Left lobe of liver (tissue), 2 donors: ENCODE measurements at regions not wholly inside any gene's neighbourhood (a gene's known extent, or its start where the extent isn't known, plus 50 kb on each side); places are given as distances from the start of the nearest gene placed in this dataset.
"Not testable (repeated sequence)": the region's sequence is repeated elsewhere in the genome, so short reads cannot be mapped to it uniquely, and the experiment has no call there.

ENCODE experiments used
- ATAC-seq: fragments of 200-7000 bp; cut with Tn5 transposase; one replicate; pipeline ENCODE4 v1.9.1; 2020; ENCODE audit warnings: mild to moderate bottlenecking, moderate library complexity
- DNase-seq: peaks from one replicate; pipeline ENCODE4 v3.0.0-alpha.2; 2020; ENCODE audit warnings: low spot score
- donor health status: DM: no; HTN: no; CAD: no; lungs with moderate emphysema.
- donor health status: DM: no; HTN: yes; CAD: no.

DNA sequence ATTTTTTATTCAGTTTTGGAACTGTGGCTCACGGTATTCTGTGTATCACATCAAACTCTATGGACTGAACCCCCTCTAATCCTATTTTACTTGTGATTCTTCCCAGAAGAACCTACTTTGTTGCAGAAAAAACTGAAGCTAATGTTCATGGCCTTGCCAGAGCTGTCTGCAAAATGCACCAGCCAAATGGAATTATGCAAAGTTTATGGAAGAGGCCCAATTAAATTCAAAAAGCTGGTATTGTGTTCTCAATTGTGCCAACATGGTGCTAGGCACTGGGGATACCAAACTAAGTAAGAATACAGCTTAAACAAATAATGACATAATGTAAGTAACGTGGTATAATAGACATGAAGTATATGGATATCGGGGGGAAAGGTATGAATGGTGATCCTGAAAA is 273.8 kb upstream of the DUSP10 start:
- ATAC-seq (no peak), DNase-seq (no peak)

DNA sequence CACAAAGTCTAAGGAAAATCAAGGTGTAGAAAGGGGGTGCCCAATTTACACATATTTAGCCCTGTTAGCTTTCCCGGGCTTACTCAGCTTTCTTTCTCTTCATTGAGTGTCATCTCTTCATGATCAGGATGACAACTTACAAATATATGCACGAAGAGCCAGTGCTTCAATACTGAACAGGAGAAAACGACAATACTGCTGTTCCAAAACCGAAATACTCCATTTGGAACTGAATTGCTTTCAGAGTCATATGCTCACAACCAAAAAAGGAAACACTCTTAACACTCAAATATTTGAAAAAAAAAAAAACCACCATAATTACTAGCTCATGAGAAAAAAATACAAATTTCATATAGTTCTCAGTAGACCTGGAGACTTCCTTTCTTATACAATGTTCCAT is 272.1 kb upstream of the DUSP10 start:
- DNase-seq, result no peak
- no peak for ATAC-seq

DNA sequence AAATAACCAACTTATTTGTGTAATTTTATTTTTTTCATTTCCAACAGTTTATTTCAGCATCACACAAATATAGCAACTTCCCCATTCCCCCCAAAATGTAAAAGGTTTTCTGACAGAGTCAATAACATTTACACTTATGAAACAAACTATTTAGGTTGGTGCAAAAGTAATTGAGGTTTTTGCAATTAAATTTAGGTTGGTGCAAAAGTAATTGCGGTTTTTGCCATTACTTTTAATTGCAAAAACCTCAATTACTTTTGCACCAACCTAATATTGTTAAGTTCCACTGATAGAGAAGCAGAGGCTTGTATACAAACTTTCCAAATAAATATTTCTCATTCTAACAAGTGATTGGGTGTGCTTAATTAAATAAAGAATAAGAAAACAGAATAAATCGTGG is 270.9 kb upstream of the DUSP10 start:
- DNase-seq (no peak), ATAC-seq (no peak)

DNA sequence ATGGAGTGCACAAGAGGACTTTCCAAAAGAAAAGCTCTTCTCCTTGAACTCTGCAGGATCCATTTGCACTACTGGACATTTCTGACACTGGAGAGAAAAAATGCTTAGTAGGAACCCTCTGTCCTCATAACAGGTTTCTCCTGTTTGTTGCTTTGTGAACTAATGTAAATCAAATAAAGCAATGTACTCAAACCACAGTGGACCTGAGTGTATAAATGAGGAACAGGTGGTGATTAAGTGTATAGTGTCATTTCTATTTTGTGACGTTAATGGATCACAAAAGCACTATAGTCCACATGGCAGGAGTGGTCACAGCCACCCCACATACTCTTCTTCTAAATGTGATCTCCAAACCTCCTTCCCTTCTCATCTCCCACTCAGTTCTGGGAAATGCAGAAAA is 268.4 kb upstream of the DUSP10 start:
- DNase-seq (no peak), ATAC-seq (no peak)

DNA sequence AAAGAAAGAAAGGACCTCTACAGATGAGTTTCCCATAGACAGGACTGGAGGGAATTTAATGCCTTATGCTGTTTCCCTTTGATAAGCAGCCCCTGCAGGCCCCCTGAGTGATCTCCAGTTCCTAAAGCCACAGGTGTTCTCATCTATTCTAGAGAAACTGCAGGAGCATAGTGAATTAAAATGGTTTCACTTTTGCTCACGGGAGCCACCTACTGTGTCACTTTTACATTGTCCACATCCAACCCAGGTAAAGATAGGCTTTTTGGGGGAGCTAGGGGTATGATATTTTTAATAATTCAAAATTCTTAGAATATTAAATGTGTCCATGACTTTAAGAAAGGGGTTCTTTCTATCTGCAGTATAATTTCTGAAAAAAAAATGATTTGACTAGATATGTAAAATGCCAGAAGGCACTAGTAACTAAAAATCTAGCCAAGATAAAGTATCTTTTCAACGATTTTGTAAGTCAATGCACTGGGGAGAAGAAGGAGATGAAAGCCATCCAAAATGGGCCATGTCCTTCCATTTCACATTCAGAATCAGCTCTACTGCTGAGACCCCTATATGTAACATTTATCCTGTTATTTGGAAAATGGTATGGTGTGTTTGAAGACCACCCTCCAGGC is 267.3 kb upstream of the DUSP10 start:
- DNase-seq (no peak), ATAC-seq (peak; percentile 79)

DNA sequence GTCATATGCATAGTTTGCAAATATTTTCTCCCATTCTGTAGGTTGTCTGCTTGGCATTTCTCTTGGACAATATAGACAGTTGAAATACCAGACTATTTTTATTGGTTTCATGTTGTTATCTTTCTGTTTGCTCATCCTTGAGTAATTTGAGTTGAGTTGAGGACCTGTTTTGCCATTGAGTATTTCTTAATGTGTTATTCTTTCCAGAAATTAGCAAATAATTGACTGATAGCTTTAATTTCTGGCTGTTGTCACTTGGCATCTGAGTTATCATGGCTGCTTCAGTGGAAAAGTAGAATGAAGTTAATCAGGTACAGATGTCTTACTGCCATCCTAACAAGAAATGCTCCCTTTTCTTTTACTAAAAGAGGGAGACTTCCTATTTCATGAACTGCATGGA is 264.8 kb upstream of the DUSP10 start:
- peak; percentile 55 for ATAC-seq
- no peak for DNase-seq

DNA sequence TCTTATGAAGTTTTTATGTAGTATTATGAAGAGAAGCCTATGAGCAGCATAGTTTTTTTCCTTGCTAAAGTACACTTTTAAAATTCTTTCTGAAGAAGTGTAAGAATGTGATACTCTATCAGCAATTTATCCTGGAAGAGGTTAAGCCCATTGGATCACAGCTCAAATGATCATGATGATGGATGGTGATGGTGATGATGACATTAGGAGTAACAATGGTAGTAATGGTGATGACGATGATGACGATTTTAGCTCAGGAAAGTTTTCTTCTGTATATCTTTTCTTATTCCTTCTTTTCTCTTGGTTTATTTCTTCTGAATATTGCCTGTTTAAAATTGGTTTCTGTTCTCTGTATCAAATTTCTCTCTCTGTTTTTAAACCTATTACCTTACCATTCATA is 262.9 kb upstream of the DUSP10 start:
- ATAC-seq, result no peak
- no peak for DNase-seq

DNA sequence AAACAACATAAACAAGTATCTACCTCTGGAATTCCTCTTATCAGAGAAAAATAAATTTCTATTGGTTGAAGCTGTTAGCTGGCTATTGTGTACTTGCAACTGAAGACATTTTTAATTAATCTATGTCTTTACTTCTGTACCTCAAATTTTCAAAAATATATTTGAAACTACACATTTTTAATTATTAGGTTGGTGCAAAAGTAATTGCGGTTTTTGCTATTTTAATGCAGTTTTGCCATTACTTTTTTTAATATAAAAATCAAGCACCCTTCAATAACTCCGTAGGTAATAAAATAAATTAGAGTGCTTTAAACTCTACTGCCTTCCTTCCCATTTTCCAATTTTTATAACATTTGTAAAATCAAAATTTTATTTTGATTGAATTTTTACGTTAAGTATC is 262.1 kb upstream of the DUSP10 start:
- DNase-seq (no peak), ATAC-seq (no peak)

DNA sequence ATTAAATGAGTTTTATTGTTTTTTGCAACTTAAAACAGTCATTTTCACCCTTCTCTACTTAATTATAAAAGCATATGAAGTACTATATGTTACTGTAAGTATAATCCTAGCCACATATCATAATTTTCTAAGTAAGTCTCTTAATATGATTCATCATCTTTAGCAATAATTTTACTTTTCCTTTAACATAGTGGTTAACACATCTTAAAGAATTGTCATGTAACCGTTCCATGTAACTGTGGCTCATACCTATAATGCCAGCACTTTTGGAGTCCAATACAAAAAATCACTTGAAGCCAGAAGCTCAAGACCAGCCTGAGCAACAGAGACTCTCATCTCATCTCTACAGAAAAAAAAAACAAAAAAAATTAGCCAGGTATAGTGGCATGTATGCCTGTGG is 260.6 kb upstream of the DUSP10 start:
- no peak for DNase-seq
- no peak for ATAC-seq

DNA sequence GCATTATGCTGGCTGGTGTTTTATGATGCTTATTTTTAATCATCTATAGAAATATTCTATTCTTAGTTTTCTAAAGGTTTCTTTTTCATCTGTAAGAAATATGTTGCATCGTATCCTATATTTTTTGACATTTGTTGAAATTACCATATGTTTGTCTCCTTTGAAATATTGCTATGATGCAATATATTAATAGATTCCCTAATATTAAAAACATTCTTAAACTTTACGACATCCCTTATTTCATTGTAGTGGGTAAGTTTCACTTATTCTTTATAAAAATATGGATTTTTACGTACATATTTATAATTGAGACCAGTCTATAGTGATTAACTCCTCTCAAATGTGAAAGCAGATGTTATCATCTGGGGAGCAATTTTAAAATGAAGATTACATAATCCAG is 258.2 kb upstream of the DUSP10 start:
- DNase-seq (no peak), ATAC-seq (no peak)

DNA sequence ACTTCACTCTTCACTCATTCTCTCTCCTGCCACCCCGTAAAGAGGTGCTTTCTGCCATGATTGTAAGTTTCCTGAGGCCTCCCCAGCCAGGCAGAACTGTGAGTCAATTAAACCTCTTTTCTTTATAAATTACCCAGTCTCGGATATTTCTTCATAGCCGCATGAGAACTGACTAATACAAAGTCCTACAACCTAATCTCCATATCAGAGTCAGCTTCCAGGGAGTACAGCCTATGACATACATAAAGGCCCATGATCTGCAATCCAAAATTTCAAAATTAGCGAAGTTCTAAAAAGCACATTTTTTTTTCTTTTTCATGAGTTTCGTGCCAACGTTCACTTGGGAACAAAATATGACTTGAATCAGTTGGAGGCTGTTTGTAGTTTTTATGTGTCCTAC is 256.9 kb upstream of the DUSP10 start:
- no peak for ATAC-seq

DNA sequence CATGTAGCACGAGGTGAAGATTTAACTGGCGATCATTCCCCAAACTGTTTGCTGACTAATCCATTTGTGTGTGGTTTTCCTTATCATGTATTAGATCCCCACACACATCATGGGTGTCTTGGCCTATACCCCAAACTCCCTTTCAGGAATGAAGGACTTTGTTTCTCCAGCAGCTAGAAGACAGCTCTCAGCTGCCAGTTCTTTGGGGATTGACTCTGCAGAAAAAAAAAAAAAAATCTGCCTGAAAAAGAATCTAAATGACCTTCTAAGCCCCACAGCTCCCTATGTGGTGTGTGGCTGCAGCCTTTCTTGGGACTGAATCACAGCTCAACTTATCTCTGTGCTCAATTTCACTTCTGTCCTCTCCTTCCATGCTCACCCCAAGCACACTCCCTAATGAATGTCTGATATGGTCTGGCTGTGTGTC is 256.3 kb upstream of the DUSP10 start:
- no peak for ATAC-seq

More for the DNA sequence above, 256.9 kb upstream of the DUSP10 start:
- DNase-seq, result no peak

DNA sequence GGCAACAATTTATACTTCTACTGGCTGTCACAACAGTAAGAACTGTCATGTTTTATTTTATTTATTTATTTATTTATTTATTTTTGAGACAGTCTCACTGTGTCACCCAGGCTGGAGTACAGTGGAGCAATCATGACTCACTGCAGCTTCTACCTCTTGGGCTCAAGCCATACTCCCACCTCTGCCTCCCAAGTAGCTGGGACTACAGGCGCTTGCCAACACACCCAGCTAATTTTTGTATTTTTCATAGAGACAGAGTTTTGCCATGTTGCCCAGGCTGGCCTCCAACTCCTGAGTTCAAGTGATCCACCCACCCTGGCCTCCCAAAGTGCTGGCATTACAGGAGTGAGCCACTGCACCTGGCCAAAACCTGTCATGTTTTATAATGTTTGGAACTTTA is 255.1 kb upstream of the DUSP10 start:
- not testable (repeated sequence) for DNase-seq, ATAC-seq

More for the DNA sequence above, 256.3 kb upstream of the DUSP10 start:
- no peak for DNase-seq

DNA sequence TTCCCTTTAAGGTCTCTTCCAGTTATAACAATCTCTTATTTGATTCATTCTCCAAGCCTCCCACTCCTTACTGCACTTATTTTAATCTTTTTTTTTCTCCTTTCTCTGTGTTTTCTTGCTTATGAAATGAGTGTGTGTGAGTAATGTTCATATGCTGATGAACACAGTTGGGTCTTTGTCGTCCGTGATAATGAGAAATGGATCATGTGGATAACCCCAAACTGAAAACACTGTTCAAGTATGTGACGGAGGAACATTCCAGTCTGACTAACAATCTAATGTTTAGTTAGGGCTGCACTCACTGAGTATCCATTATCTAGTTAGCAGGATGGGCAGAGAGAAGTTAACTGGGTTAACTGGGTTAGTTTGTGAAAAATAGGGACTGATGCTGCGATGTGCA is 253.1 kb upstream of the DUSP10 start:
- no peak for ATAC-seq

DNA sequence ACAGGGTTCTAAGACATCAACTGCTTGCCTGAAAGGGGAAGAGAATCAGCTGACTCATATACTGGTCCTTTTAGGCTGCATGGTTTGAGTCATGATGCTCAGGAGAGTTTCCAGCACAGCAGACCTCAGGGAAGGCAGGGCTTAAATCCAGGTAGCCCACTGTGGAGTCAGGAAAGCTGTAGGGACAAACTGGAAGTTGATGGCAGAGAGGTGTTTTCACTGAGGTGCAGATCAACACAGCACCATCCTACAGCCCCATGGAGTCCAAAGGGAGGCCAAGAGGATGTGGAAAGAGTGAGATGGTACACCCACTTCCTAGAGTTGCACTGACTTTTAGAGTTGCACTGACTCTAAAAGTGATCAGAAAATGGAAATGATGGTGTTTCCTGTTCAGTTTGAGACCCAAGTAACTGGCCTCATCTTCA is 252.4 kb upstream of the DUSP10 start:
- no peak for ATAC-seq

More for the DNA sequence above, 253.1 kb upstream of the DUSP10 start:
- no peak for DNase-seq

DNA sequence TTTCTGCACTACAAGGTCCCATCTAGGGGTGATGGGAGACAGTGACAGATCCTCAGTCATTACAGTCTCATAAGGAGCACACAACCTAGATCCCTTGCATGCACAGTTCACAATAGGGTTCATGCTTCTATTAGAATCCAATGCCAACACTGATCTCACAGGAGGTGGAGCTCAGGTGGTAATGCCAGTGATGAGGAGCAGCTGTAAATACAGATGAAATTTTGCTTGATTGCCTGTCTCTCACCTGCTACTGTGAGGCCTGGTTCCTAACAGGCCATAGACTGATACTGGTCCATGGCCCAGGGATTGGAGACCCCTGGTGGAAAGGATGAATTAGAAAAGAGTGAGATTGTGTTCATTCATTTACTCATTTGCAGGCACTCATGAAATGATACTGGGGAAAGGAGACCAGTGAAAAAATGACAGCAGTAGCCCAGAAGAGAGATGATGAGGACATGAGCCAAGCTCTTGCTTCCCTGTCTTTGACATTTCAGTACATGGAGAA is 251.6 kb upstream of the DUSP10 start:
- ATAC-seq (no peak), DNase-seq (no peak)

More for the DNA sequence above, 252.4 kb upstream of the DUSP10 start:
- no peak for DNase-seq

DNA sequence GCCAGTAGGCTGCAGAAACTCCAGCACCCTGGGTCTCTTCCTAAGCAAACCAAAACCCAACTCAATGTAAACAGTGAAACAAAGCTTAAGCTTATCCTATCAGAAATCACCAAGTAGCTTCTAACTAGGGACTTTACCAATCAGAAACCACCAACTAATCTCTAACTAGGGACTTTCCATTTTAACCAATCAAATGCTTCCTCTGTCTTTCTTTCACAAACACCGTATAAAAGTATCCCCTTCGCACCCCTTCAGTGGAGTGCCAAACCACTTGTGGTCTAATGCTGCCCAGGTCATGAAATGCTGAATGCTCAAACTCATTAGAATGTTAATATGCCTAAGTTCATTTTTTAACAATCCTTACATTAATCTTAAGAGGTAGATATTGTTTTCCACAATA is 250.5 kb upstream of the DUSP10 start:
- no peak for DNase-seq
- no peak for ATAC-seq

DNA sequence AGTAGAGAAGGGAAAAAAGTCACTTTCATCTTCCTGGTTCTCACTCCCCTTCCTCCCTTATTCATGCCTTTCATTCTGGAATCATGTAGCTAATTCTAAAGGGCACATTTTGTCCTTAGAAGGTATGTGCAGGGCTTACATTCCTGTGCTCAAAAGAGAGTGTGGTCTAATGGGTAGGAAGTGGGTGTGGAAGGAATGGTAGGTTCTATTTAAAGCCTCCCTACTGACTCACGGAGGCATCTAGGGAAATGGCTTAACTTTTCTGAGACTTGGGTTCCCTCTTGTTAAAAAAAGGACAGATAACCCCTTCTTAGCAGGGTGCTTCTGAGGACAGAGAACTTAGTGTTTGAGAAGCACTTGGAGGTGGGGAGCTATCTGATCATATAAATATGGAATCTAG is 249.3 kb upstream of the DUSP10 start:
- DNase-seq (no peak), ATAC-seq (no peak)

DNA sequence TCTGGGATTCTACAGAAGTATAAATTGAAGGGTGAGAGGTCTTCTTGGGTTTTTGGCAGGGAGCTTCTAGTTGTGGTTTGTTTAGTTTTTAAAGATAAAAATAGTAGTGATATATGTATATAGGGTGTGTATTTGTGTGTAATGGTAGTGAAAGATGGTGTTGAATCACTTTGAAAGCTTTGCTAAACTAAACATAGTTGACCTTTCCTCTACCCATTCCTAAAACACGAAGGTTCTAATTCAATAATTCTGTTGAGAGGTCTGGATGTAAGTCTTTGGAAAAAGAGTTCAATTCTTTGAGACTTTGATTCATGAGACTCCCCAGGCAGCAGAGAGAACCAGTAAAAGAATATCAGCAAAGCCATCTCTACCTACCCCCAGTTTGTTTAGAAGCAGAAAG is 247.9 kb upstream of the DUSP10 start:
- DNase-seq (no peak), ATAC-seq (no peak)

DNA sequence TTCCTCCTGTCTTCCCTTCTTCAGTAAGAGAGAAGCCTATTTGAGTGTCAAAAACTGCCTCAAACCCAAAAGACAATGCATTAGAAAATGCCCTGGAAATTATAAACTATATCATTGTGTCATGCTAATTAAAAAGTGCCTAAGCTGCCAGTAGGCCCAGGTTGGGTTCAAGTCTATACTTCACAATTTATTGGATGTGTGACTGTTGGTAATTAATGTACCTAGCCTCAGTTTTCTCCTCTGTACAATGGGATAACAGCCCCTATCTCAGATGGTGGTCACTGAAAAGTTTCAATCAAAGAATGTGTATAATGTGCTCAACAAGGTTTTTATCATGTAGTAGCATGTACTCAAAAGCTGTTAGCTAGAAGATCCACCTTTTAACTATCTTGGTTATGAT is 246.9 kb upstream of the DUSP10 start:
- DNase-seq, result no peak
- ATAC-seq, result no peak

DNA sequence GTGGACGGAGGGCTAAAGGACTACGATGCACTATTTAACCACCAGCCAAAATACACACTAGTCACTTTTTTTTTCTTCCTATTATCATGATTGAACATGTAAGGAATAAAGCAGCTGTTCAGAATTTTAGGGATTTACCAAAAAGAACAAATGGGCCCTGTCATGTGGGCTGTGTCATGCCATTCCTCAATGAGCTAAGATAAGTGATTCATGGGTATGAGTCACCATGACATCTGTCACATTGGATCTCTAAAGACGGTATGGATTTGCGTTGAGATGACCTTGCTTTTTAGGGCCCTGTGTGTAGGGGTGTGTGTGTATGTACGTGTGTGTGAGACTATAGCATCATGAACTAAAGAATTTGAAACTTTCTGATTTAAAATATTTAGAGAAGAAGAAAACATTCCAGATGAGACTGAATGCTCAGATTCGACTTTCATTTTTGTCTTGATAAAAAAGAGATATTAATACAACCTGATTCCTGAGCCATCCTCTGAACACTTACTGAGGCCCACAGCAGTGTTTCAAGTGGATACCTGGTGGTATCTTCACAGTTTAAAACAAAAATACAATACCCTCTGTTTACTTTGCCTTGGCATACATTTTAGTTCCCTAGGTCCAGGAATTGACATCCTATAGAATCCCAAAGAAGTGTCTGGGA is 246.1 kb upstream of the DUSP10 start:
- no peak for DNase-seq
- no peak for ATAC-seq

DNA sequence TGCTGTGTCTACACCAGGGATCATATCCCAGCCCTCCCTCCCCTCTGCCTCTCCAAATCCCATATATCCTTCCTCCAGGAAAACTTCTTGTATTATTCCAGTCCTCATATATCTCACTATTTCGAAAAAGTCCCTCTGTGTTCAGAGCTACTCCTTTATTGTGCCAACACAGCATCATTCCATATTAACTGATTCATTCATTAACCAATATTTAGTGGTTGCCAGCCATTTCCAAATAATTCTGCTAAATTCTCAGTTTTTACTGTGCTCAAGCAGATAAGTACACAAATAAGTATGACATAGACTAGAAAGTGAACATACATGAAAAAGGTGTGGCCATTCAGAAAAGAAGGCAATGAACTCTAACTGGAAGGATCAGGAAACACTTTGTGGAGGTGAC is 241.6 kb upstream of the DUSP10 start:
- no peak for DNase-seq
- ATAC-seq, result no peak

DNA sequence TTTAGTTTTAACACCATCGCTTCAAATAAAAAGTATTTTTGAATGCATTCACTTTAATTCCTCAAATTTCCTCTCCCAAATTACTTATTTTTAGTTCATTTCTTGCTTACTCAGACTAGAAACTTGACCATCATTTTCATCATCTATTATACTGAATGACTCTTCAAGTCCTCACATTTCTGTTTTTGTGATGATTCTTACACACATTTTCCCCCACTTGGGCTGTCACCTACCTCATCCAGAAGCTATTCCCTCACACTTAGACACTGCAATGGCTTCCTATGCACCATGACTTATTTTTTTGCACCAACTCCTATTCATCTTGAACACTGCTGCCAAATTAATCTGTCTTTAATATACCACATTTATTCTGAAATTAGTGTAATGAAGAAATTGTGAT is 239.6 kb upstream of the DUSP10 start:
- ATAC-seq (no peak), DNase-seq (no peak)
